Mesendoderm (in vitro differentiated cells): ENCODE measurements at regions not wholly inside any gene's neighbourhood (a gene's known extent, or its start where the extent isn't known, plus 50 kb on each side); places are given as distances from the start of the nearest gene placed in this dataset.
A peak's percentile ranks its signal among the peaks of the same experiment; 100 is the strongest.

Experiments
- DNase-seq: peaks from one replicate; pipeline ENCODE4 v3.0.0; 2013
- H2AK5ac ChIP-seq: 2 replicates; pipeline ENCODE4 v1.6.1; 2013; ENCODE audit warnings: low read length, inconsistent platforms
- H2BK120ac ChIP-seq: 2 replicates; pipeline ENCODE4 v1.6.1; 2013; ENCODE audit warnings: low read depth, mild to moderate bottlenecking, low read length, moderate library complexity, mixed read lengths
- H2BK15ac ChIP-seq: replicated peaks from 2 replicates; pipeline ENCODE4 v1.6.1; 2013; ENCODE audit warnings: low read depth, mild to moderate bottlenecking, moderate library complexity
- H2BK5ac ChIP-seq: 2 replicates; pipeline ENCODE4 v1.6.1; 2013; ENCODE audit warnings: low read length, inconsistent platforms
- H3K18ac ChIP-seq: 2 replicates; pipeline ENCODE4 v1.6.1; 2013; ENCODE audit warnings: mild to moderate bottlenecking, low read length, mixed read lengths
- H3K23ac ChIP-seq: one replicate; pipeline ENCODE4 v1.6.1; 2013; ENCODE audit warnings: low read length
- H3K27ac ChIP-seq: 2 replicates; pipeline ENCODE4 v1.5.1; 2013; ENCODE audit warnings: low read depth, mild to moderate bottlenecking, inconsistent platforms, low read length, moderate library complexity
- H3K27me3 ChIP-seq: 2 replicates; pipeline ENCODE4 v1.6.1; 2013; ENCODE audit warnings: low read length, control low read depth, mild to moderate bottlenecking, inconsistent platforms; ENCODE audit not compliant: insufficient read depth, poor library complexity
- H3K36me3 ChIP-seq: 2 replicates; pipeline ENCODE4 v1.6.1; 2013; ENCODE audit warnings: low read length, inconsistent platforms; ENCODE audit not compliant: control insufficient read depth, insufficient read depth
- H3K4ac ChIP-seq: one replicate; pipeline ENCODE4 v1.6.1; 2013; ENCODE audit warnings: low read depth, mild to moderate bottlenecking, low read length, moderate library complexity
- H3K4me1 ChIP-seq: 2 replicates; pipeline ENCODE4 v1.6.1; 2013; ENCODE audit warnings: low read depth, low read length, inconsistent platforms; ENCODE audit not compliant: control insufficient read depth
- H3K4me2 ChIP-seq: 2 replicates; pipeline ENCODE4 v1.6.1; 2013; ENCODE audit warnings: low read length
- H3K4me3 ChIP-seq: 2 replicates; pipeline ENCODE4 v1.5.1; 2013; ENCODE audit warnings: mild to moderate bottlenecking, low read length
- H3K56ac ChIP-seq: one replicate; pipeline ENCODE4 v1.6.1; 2013; ENCODE audit warnings: low read length
- H3K79me1 ChIP-seq: 2 replicates; pipeline ENCODE4 v1.6.1; 2013; ENCODE audit warnings: low read length, inconsistent platforms
- H3K79me2 ChIP-seq: 2 replicates; pipeline ENCODE4 v1.6.1; 2013; ENCODE audit warnings: mild to moderate bottlenecking, low read length; ENCODE audit not compliant: control insufficient read depth, insufficient read depth
- H3K9ac ChIP-seq: 2 replicates; pipeline ENCODE4 v1.6.1; 2013; ENCODE audit warnings: low read length, inconsistent platforms
- H4K5ac ChIP-seq: one replicate; pipeline ENCODE4 v1.6.1; 2013; ENCODE audit warnings: low read length
- H4K8ac ChIP-seq: one replicate; pipeline ENCODE4 v1.6.1; 2013; ENCODE audit warnings: low read depth, mild to moderate bottlenecking, control low read depth, low read length, moderate library complexity
- WGBS: extraction: QIAGEN DNeasy Blood & Tissue Kit; methylation state at CpG from one replicate; pipeline ENCODE4 v1.1.7; 2013; ENCODE audit warnings: low lambda C conversion rate, missing lambda C conversion rate; ENCODE audit not compliant: insufficient coverage; ENCODE audit errors: extremely low coverage; 5-methylcytosine and 5-hydroxymethylcytosine counted together

GRCh38 chr12:91833780-91834359 is 311.8 kb downstream of the BTG1 start:
- Histone ChIP-seq H2BK120ac (no peak overlapping the region), H3K56ac (no peak overlapping the region), H3K4ac (no peak overlapping the region), H4K8ac (no peak overlapping the region), H3K27me3 (no peaks in the 10 kb centered on the region), H2AK5ac (no peak overlapping the region), H2BK5ac (no peak overlapping the region), H4K5ac (no peak overlapping the region), H3K4me3 (no peak overlapping the region), H3K4me2 (no peak overlapping the region), H3K9ac (no peak overlapping the region), H2BK15ac (no peak overlapping the region), H3K36me3 (no peaks in the 10 kb centered on the region), H3K4me1 (no peaks in the 10 kb centered on the region), H3K23ac (no peak overlapping the region), H3K79me2 (no peaks in the 10 kb centered on the region), H3K79me1 (no peaks in the 10 kb centered on the region), H3K27ac (no peak overlapping the region), H3K18ac (no peak overlapping the region)
- WGBS, result no CpG with 5 or more reads among the region's 3 CpGs
- DNase-seq, result no peak

DNA sequence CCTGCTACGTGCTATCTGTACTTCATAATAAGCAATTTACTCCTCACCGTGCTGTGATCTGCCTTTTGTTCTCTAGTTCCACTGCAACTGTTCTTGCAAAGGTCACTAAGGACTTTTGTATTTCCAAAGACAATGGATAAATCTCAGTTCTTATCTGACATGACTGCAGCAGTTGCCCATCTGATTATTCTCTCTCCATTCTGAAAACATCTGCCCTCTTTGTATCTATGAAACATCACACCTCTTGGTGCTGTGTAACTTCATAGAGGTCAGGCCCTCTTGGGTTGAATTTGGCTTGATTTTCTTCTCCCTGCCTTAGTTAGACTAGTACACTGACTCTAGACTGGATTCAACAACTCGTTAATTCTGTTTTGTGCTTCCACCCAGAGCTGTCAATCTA is 319.6 kb downstream of the BTG1 start:
- no peaks in the 10 kb centered on the region for H3K27me3 ChIP-seq
- H3K79me1 ChIP-seq, result no peaks in the 10 kb centered on the region
- H4K8ac ChIP-seq, result no peak overlapping the region
- peak; percentile 56 for DNase-seq
- no peaks in the 10 kb centered on the region for H3K36me3 ChIP-seq
- no peak overlapping the region for H3K4me2 ChIP-seq
- no peak overlapping the region for H3K27ac ChIP-seq
- H2BK15ac ChIP-seq, result no peak overlapping the region
- H2AK5ac ChIP-seq, result no peak overlapping the region
- H3K23ac ChIP-seq, result no peak overlapping the region
- no peak overlapping the region for H2BK120ac ChIP-seq
- no peak overlapping the region for H3K4me3 ChIP-seq
- H3K4me1 ChIP-seq, result no peaks in the 10 kb centered on the region
- no peak overlapping the region for H3K56ac ChIP-seq
- no CpG with 5 or more reads among the region's 3 CpGs for WGBS
- H3K79me2 ChIP-seq, result no peaks in the 10 kb centered on the region
- H3K18ac ChIP-seq, result no peak overlapping the region
- H2BK5ac ChIP-seq, result no peak overlapping the region
- no peak overlapping the region for H3K9ac ChIP-seq
- H4K5ac ChIP-seq, result no peak overlapping the region
- H3K4ac ChIP-seq, result no peak overlapping the region

DNA sequence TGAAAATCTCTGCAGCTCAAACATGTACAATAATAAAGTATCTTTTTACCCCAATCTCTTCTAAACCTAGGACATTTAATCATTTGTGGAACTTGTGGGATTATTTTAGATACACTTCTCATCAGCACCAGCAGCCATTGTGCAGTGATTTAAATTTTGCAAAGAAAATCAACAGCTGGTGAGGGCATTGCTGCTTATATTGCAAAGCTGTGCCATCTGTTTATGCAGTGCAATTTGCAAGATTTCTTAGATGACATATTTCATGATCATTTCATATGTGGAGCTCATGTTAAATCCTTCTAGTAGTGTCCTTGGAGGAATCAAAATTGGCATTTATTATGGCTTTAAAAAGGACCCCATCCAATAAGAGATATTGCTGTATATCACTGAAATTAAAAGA is 320.7 kb downstream of the BTG1 start:
- no peak overlapping the region for H4K8ac ChIP-seq
- H2BK15ac ChIP-seq, result no peak overlapping the region
- H2BK120ac ChIP-seq, result no peak overlapping the region
- no peak overlapping the region for H3K4ac ChIP-seq
- H2BK5ac ChIP-seq, result no peak overlapping the region
- H3K36me3 ChIP-seq, result no peaks in the 10 kb centered on the region
- H2AK5ac ChIP-seq, result no peak overlapping the region
- H3K18ac ChIP-seq, result no peak overlapping the region
- no peaks in the 10 kb centered on the region for H3K27me3 ChIP-seq
- no peaks in the 10 kb centered on the region for H3K4me1 ChIP-seq
- H3K9ac ChIP-seq, result no peak overlapping the region
- H3K4me3 ChIP-seq, result no peak overlapping the region
- no peak overlapping the region for H3K27ac ChIP-seq
- no peaks in the 10 kb centered on the region for H3K79me1 ChIP-seq
- no peak overlapping the region for H3K56ac ChIP-seq
- no peak overlapping the region for H3K23ac ChIP-seq
- no peak overlapping the region for H3K4me2 ChIP-seq
- DNase-seq, result no peak
- H4K5ac ChIP-seq, result no peak overlapping the region
- no peaks in the 10 kb centered on the region for H3K79me2 ChIP-seq

DNA sequence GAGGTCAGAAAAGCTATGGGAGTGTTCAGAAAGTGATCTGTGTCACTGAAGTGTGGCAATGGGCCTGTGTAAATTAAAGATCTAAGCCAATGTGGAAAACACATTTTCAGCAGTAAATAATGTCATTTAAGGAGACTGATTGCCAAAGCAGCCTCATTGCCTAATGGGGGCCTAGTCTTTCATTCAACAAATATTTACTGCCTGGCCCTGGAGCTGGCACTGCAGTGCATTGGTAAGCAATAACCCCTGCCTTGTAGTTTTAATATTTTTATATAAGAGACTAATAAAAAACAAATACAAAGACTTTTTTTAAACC is 326.6 kb downstream of the BTG1 start:
- H3K4ac ChIP-seq, result no peak overlapping the region
- no peaks in the 10 kb centered on the region for H3K4me1 ChIP-seq
- H3K9ac ChIP-seq, result no peak overlapping the region
- H3K79me1 ChIP-seq, result no peaks in the 10 kb centered on the region
- no peak overlapping the region for H3K18ac ChIP-seq
- H3K79me2 ChIP-seq, result no peaks in the 10 kb centered on the region
- H2BK120ac ChIP-seq, result no peak overlapping the region
- H4K8ac ChIP-seq, result no peak overlapping the region
- H2AK5ac ChIP-seq, result no peak overlapping the region
- H4K5ac ChIP-seq, result no peak overlapping the region
- H2BK5ac ChIP-seq, result no peak overlapping the region
- H3K23ac ChIP-seq, result no peak overlapping the region
- H3K27me3 ChIP-seq, result no peaks in the 10 kb centered on the region
- H3K27ac ChIP-seq, result no peak overlapping the region
- H3K4me2 ChIP-seq, result no peak overlapping the region
- no peak overlapping the region for H3K4me3 ChIP-seq
- H2BK15ac ChIP-seq, result no peak overlapping the region
- no peak for DNase-seq
- H3K36me3 ChIP-seq, result no peaks in the 10 kb centered on the region
- no peak overlapping the region for H3K56ac ChIP-seq

- Histone ChIP-seq H3K27me3 (no peaks in the 10 kb centered on the region), H3K4me1 (no peaks in the 10 kb centered on the region), H2BK5ac (no peak overlapping the region), H3K4me2 (no peak overlapping the region), H3K4me3 (no peak overlapping the region), H3K27ac (no peak overlapping the region), H2BK15ac (no peak overlapping the region), H2BK120ac (no peak overlapping the region), H4K5ac (no peak overlapping the region), H3K18ac (no peak overlapping the region), H3K36me3 (no peaks in the 10 kb centered on the region), H3K9ac (no peak overlapping the region), H4K8ac (no peak overlapping the region), H3K4ac (no peak overlapping the region), H3K79me2 (no peaks in the 10 kb centered on the region), H3K79me1 (no peaks in the 10 kb centered on the region), H3K56ac (no peak overlapping the region), H2AK5ac (no peak overlapping the region), H3K23ac (no peak overlapping the region)
- no CpG with 5 or more reads among the region's 2 CpGs for WGBS
- no peak for DNase-seq
These were observed 327.2 kb downstream of the BTG1 start for GRCh38 chr12:91818227-91819131.

DNA sequence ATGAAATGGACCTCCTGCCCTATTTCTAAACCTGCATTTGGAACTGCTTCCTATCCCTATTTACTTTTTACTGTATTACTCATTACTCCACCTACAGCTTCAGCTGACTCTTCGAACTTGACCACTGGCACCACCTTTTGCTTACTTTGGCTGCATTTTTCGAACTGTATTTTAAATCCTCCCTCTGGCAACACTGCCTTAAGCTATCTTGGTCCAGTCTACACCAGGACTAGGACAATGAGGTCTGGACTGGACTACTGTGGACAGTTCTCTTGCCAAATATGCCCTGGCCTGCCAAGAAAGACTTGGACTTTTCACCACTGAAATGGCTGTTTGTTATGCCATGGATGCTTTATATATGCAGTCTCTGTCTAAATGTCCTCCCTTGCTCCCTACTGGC is 328.1 kb downstream of the BTG1 start:
- Histone ChIP-seq H3K4ac (no peak overlapping the region), H3K27ac (no peak overlapping the region), H3K56ac (no peak overlapping the region), H2BK5ac (no peak overlapping the region), H3K36me3 (no peaks in the 10 kb centered on the region), H4K8ac (no peak overlapping the region), H3K9ac (no peak overlapping the region), H2BK120ac (no peak overlapping the region), H2BK15ac (no peak overlapping the region), H3K79me1 (no peaks in the 10 kb centered on the region), H3K23ac (no peak overlapping the region), H3K79me2 (no peaks in the 10 kb centered on the region), H3K4me3 (no peak overlapping the region), H3K27me3 (no peaks in the 10 kb centered on the region), H4K5ac (no peak overlapping the region), H2AK5ac (no peak overlapping the region), H3K4me2 (no peak overlapping the region), H3K4me1 (no peaks in the 10 kb centered on the region), H3K18ac (no peak overlapping the region)
- no CpG with 5 or more reads among the region's 2 CpGs for WGBS
- no peak for DNase-seq
